Pancreas (tissue), 10 donors: ENCODE measurements at regions not wholly inside any gene's neighbourhood (a gene's known extent, or its start where the extent isn't known, plus 50 kb on each side); places are given as distances from the start of the nearest gene placed in this dataset.

Experiments used
- ATAC-seq, 4 donors: fragments of 200-7000 bp; cut with Tn5 transposase; one replicate each; pipeline versions ENCODE4 v1.8.0 to v1.9.1; 2020; ENCODE audit warnings: mild to moderate bottlenecking in 4 of 4, moderate library complexity in 4 of 4
- DNase-seq, 6 donors: peaks; one replicate each; pipeline ENCODE4 v3.0.0-alpha.2; 2020
- FAIRE-seq: peaks from 2 replicates; lab custom pipeline; 2012; peaks lifted over from hg19 to GRCh38; lab: Jason Lieb, UNC
- H3K27ac ChIP-seq, 4 donors: fragments of 200-600 bp; sonication (generic); 1 replicate in 3 of 4; 2 replicates in 1 of 4; pipeline versions ENCODE4 v1.5.0 to v1.8.0; 2020
- H3K27me3 ChIP-seq, 4 donors: fragments of 200-600 bp; one replicate each; pipeline ENCODE4 v1.8.0; 2021
- H3K36me3 ChIP-seq, 3 donors: fragments of 200-600 bp; sonication (generic) in 1 of 3; one replicate each; pipeline versions ENCODE4 v1.5.0 to v1.8.0; 2020 to 2021
- H3K4me1 ChIP-seq, 3 donors: fragments of 200-600 bp; one replicate each; pipeline ENCODE4 v1.8.0; 2021
- H3K4me3 ChIP-seq, 4 donors: fragments of 200-600 bp; sonication (generic) in 2 of 4; one replicate each; pipeline versions ENCODE4 v1.5.0 to v1.8.0; 2020 to 2021
- H3K9me3 ChIP-seq, 4 donors: fragments of 200-600 bp; one replicate each; pipeline ENCODE4 v1.8.0; 2021
- CTCF ChIP-seq, 4 donors: fragments of 200-600 bp; sonication (generic) in 3 of 4; IDR thresholded peaks; one replicate each; pipeline versions ENCODE4 v1.5.0 to v1.8.0; 2021; ENCODE audit warnings: antibody characterized with exemption in 4 of 4
- WGBS, 2 donors: extraction: QIAGEN DNeasy Blood & Tissue Kit; methylation state at CpG; one replicate each; pipeline ENCODE4 v1.1.7; 2013; 5-methylcytosine and 5-hydroxymethylcytosine counted together
- intact Hi-C, 3 donors: fragments of 100-400 bp; cut with DNase I; formaldehyde crosslinking; loops; one replicate each; pipeline versions ENCODE4 v1.11.1 to v1.14.2; 2022
- donor health status: healthy with polysubstance abuse.
- donor health status: DM: no; HTN: no; CAD: no; lungs with moderate emphysema.
- donor health status: DM: no; HTN: no; CAD: no.
- donor health status: control.
- donor health status: control.
- donor health status: Bipolar disorder and iron deficiency.
- donor health status: DM: yes; HTN: yes; CAD: no.
- donor health status: DM: no; HTN: no; CAD: no.
- donor health status: DM: no; HTN: no; CAD: no.
- donor health status: DM: yes; HTN: yes; CAD: no.

DNA sequence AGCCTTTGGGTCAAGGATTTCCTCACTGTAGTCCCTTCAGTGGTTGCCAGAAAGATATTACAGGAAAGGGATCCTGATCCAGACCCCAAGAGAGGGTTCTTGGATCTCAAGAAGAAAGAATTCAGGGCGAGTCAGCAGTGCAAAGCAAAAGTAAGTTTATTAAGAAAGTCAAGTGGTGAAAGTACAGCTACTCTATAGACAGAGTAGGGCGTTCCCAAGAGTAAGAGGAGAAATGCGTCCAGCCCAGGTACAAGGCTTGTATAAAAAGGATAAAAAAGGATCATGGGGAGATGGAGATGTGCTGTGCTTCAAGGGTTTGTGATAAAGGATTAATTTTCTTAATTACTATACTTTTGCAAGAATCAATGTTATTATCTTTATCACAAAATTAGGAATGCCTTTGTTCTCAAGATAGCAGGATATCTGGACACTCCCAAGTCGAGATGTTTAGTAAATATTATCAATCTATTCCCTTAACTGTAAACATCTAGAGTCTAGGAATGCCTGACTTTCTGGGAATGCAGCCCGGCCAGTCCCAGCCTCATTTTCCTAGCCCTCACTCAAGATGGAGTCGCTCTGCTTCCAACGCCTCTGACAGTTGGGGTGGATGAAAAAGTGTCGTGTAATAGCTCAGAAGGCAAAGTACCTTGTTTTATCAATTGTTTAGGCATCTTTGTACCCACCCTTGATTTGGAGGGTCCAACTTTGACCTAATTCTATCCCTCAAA, 360.7 kb downstream of the GPM6A start:
- no peak for TF ChIP-seq CTCF (IDR thresholded peaks at IDR 0.05)
- no peak for FAIRE-seq
- H3K36me3 ChIP-seq: no peaks in the 10 kb centered on the region
- H3K4me1 ChIP-seq: no peaks in the 10 kb centered on the region
- intact Hi-C loops: no loop called here
- no peak overlapping the region for H3K27ac ChIP-seq
- no peak for DNase-seq
- ATAC-seq: no peak
- no peaks in the 10 kb centered on the region for H3K27me3 ChIP-seq
- no peak overlapping the region for H3K4me3 ChIP-seq
- WGBS, 2 donors: 53 to 64% methylated on average over 8 of the region's 8 CpGs
- no peaks in the 10 kb centered on the region for H3K9me3 ChIP-seq

GRCh38 chr4:175453456-175453855, 358.6 kb downstream of the GPM6A start:
- no peak for ATAC-seq
- Histone ChIP-seq H3K4me1 (no peaks in the 10 kb centered on the region), H3K27me3 (no peaks in the 10 kb centered on the region), H3K36me3 (no peaks in the 10 kb centered on the region), H3K27ac (no peak overlapping the region), H3K9me3 (no peaks in the 10 kb centered on the region), H3K4me3 (no peak overlapping the region)
- WGBS, 2 donors: 39 to 48% methylated on average over 2 of the region's 2 CpGs
- no peak for TF ChIP-seq CTCF (IDR thresholded peaks at IDR 0.05)
- intact Hi-C loops: no loop called here
- DNase-seq: no peak
- no peak for FAIRE-seq

DNA sequence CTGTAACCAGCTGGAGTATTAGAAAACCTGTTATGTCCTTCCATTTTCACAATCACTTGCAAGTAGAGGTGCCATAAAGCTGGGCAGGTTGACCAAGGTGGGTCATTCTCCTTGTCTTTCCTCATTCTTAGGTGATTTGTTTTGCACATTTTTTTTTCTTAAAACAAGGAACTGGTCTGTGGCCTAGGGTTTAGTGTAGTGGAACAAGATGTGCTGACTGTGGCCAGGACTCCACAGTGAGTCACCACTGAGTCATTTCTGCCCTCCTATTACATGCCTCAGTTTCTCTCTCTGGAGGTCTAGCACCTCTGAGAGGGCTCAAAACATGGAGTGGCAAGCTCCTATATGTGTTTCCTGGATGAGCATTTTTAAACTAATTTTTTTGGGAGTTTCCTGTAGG, 355.9 kb downstream of the GPM6A start:
- H3K4me3 ChIP-seq: no peak overlapping the region
- FAIRE-seq: no peak
- no peaks in the 10 kb centered on the region for H3K9me3 ChIP-seq
- no peaks in the 10 kb centered on the region for H3K27me3 ChIP-seq
- H3K27ac ChIP-seq: no peak overlapping the region
- no peaks in the 10 kb centered on the region for H3K4me1 ChIP-seq
- no peak for ATAC-seq
- TF ChIP-seq CTCF (IDR thresholded peaks at IDR 0.05): no peak
- H3K36me3 ChIP-seq: no peaks in the 10 kb centered on the region
- intact Hi-C loops: no loop called here
- DNase-seq: no peak

- Histone ChIP-seq H3K36me3 (no peaks in the 10 kb centered on the region), H3K4me3 (no peak overlapping the region), H3K9me3 (no peaks in the 10 kb centered on the region), H3K4me1 (no peaks in the 10 kb centered on the region), H3K27me3 (no peaks in the 10 kb centered on the region), H3K27ac (no peak overlapping the region)
- no peak for TF ChIP-seq CTCF (IDR thresholded peaks at IDR 0.05)
- FAIRE-seq (no peak), ATAC-seq (no peak), DNase-seq (no peak)
- intact Hi-C loops: no loop called here
- WGBS, 2 donors: 17 to 21% methylated on average over 2 of the region's 2 CpGs
Measured at GRCh38 chr4:175457956-175458355, 354.1 kb downstream of the GPM6A start.

DNA sequence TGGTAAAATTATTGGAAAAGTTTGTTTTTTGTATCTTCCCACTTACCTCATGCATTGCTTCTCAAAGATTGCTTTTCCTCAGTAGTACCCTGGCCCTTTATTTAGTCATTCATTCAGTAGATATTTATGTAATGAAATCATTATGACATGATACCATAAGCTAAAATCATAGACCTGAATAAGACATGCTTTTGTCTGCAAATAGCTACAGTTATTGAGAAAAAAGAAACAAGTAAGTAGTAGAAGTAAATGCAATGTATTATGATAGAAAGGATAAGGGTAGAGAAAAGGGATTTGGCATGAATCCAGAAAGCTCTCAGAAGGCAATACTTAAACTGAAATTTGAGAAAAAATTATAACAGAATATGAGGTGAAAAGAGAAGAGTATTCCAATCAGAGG, 352.5 kb downstream of the GPM6A start:
- Histone ChIP-seq H3K4me1 (no peaks in the 10 kb centered on the region), H3K4me3 (no peak overlapping the region), H3K36me3 (no peaks in the 10 kb centered on the region), H3K27me3 (no peaks in the 10 kb centered on the region), H3K27ac (no peak overlapping the region), H3K9me3 (no peaks in the 10 kb centered on the region)
- TF ChIP-seq CTCF (IDR thresholded peaks at IDR 0.05): no peak
- intact Hi-C loops: no loop called here
- no peak for FAIRE-seq
- no peak for ATAC-seq
- no peak for DNase-seq
